ENCODE measurements at regions not wholly inside any gene's neighbourhood (a gene's known extent, or its start where the extent isn't known, plus 50 kb on each side); places are given as distances from the start of the nearest gene placed in this dataset.
"Not testable (repeated sequence)": the region's sequence is repeated elsewhere in the genome, so short reads cannot be mapped to it uniquely, and the experiment has no call there.

GRCh38 chr10:109588259-109588658, 335.1 kb downstream of the XPNPEP1 start:
- H3K9me3 Mint-ChIP-seq, result peaks cover 0 to 6% (median 0%) of the 10 kb centered on the region in 8 donors
- Histone ChIP-seq H3K9me3 (ENCODE audit: control insufficient read depth in 1 of 2, low read length in 2 of 2) (no peaks in the 10 kb centered on the region), H3K4me3 (ENCODE audit: low read length in 2 of 2) (no peak overlapping the region), H3K27ac (ENCODE audit: low read depth, low read length) (no peak overlapping the region), H3K27me3 (ENCODE audit: insufficient read depth, low read length) (no peaks in the 10 kb centered on the region), H3K36me3 (ENCODE audit: insufficient read depth, low read length) (no peaks in the 10 kb centered on the region), H3K4me1 (ENCODE audit: insufficient read depth, low read length) (no peaks in the 10 kb centered on the region)
- H3K27me3 Mint-ChIP-seq, result peaks cover 0 to 2% of the 10 kb centered on the region in 2 donors
- ChIA-PET POLR2A (ENCODE audit: partially characterized antibody) (no interaction called here), CTCF (ENCODE audit: partially characterized antibody) (no interaction called here)
- no peaks in the 10 kb centered on the region for H3K36me3 Mint-ChIP-seq
- no peaks in the 10 kb centered on the region for H3K4me1 Mint-ChIP-seq
- H3K4me3 Mint-ChIP-seq, result no peak overlapping the region
- H3K27ac Mint-ChIP-seq, result no peak overlapping the region
- intact Hi-C loops (cut with micrococcal nuclease), result no loop called here
- no peak for DNase-seq

- H3K4me1 Mint-ChIP-seq, result no peaks in the 10 kb centered on the region
- Histone ChIP-seq H3K27me3 (ENCODE audit: insufficient read depth, low read length) (no peaks in the 10 kb centered on the region), H3K36me3 (ENCODE audit: insufficient read depth, low read length) (no peaks in the 10 kb centered on the region), H3K4me1 (ENCODE audit: insufficient read depth, low read length) (no peaks in the 10 kb centered on the region), H3K4me3 (ENCODE audit: low read length in 2 of 2) (no peak overlapping the region), H3K9me3 (ENCODE audit: control insufficient read depth in 1 of 2, low read length in 2 of 2) (no peaks in the 10 kb centered on the region), H3K27ac (ENCODE audit: low read depth, low read length) (no peak overlapping the region)
- DNase-seq, result no peak
- CTCF ChIA-PET (ENCODE audit: partially characterized antibody), result no interaction called here
- H3K36me3 Mint-ChIP-seq, result no peaks in the 10 kb centered on the region
- POLR2A ChIA-PET (ENCODE audit: partially characterized antibody), result no interaction called here
- no peak overlapping the region for H3K4me3 Mint-ChIP-seq
- peaks cover 0 to 2% of the 10 kb centered on the region in 2 donors for H3K27me3 Mint-ChIP-seq
- intact Hi-C loops (cut with micrococcal nuclease), result no loop called here
- peaks cover 0 to 6% (median 0%) of the 10 kb centered on the region in 8 donors for H3K9me3 Mint-ChIP-seq
- H3K27ac Mint-ChIP-seq, result no peak overlapping the region
These were observed 335.9 kb downstream of the XPNPEP1 start for GRCh38 chr10:109587366-109587765.

GRCh38 chr10:109556399-109556798, 366.9 kb downstream of the XPNPEP1 start:
- no peaks in the 10 kb centered on the region for H3K4me1 ChIP-seq (ENCODE audit: insufficient read depth, low read length)
- intact Hi-C loops (cut with micrococcal nuclease), result no loop called here
- no peaks in the 10 kb centered on the region for H3K4me1 Mint-ChIP-seq
- no peaks in the 10 kb centered on the region for H3K27me3 Mint-ChIP-seq
- H3K4me3 Mint-ChIP-seq, result no peak overlapping the region
- ChIA-PET POLR2A (ENCODE audit: partially characterized antibody) (no interaction called here), CTCF (ENCODE audit: partially characterized antibody) (no interaction called here)
- H3K9me3 ChIP-seq (ENCODE audit: control insufficient read depth in 1 of 2, low read length in 2 of 2), result no peaks in the 10 kb centered on the region
- H3K27ac Mint-ChIP-seq, result no peak overlapping the region
- no peaks in the 10 kb centered on the region for H3K36me3 ChIP-seq (ENCODE audit: insufficient read depth, low read length)
- H3K27me3 ChIP-seq (ENCODE audit: insufficient read depth, low read length), result no peaks in the 10 kb centered on the region
- DNase-seq, result no peak
- no peak overlapping the region for H3K27ac ChIP-seq (ENCODE audit: low read depth, low read length)
- no peaks in the 10 kb centered on the region for H3K36me3 Mint-ChIP-seq
- peaks cover 0 to 11% (median 3%) of the 10 kb centered on the region in 8 donors for H3K9me3 Mint-ChIP-seq
- no peak overlapping the region for H3K4me3 ChIP-seq (ENCODE audit: low read length in 2 of 2)

- H3K36me3 ChIP-seq (ENCODE audit: insufficient read depth, low read length); H3K27me3 ChIP-seq (ENCODE audit: insufficient read depth, low read length); H3K27ac Mint-ChIP-seq; intact Hi-C loops (cut with micrococcal nuclease); H3K4me3 ChIP-seq (ENCODE audit: low read length in 2 of 2); DNase-seq; H3K27ac ChIP-seq (ENCODE audit: low read depth, low read length); H3K36me3 Mint-ChIP-seq; POLR2A ChIA-PET (ENCODE audit: partially characterized antibody); H3K4me3 Mint-ChIP-seq; H3K4me1 ChIP-seq (ENCODE audit: insufficient read depth, low read length); CTCF ChIA-PET (ENCODE audit: partially characterized antibody); H3K27me3 Mint-ChIP-seq; H3K9me3 ChIP-seq (ENCODE audit: control insufficient read depth in 1 of 2, low read length in 2 of 2); H3K4me1 Mint-ChIP-seq: not testable (repeated sequence)
- H3K9me3 Mint-ChIP-seq, result peaks cover 1 to 15% (median 4%) of the 10 kb centered on the region in 8 donors
These were observed 381.2 kb downstream of the XPNPEP1 start for GRCh38 chr10:109542050-109542603.

- Histone ChIP-seq H3K27ac (ENCODE audit: low read depth, low read length) (no peak overlapping the region), H3K27me3 (ENCODE audit: insufficient read depth, low read length) (no peaks in the 10 kb centered on the region), H3K4me1 (ENCODE audit: insufficient read depth, low read length) (no peaks in the 10 kb centered on the region), H3K9me3 (ENCODE audit: control insufficient read depth in 1 of 2, low read length in 2 of 2) (peaks cover 0 to 2% of the 10 kb centered on the region in 2 donors), H3K36me3 (ENCODE audit: insufficient read depth, low read length) (no peaks in the 10 kb centered on the region), H3K4me3 (ENCODE audit: low read length in 2 of 2) (no peak overlapping the region)
- Mint-ChIP-seq H3K27me3 (no peaks in the 10 kb centered on the region), H3K27ac (no peak overlapping the region), H3K4me3 (no peak overlapping the region), H3K4me1 (no peaks in the 10 kb centered on the region), H3K36me3 (no peaks in the 10 kb centered on the region), H3K9me3 (peaks cover 0 to 44% (median 13%) of the 10 kb centered on the region in 8 donors)
- no peak for DNase-seq
- CTCF ChIA-PET (ENCODE audit: partially characterized antibody), result no interaction called here
- POLR2A ChIA-PET (ENCODE audit: partially characterized antibody), result no interaction called here
- intact Hi-C loops (cut with micrococcal nuclease), result no loop called here
These were observed 389.1 kb downstream of the XPNPEP1 start for GRCh38 chr10:109534193-109534592.

GRCh38 chr10:109529258-109529657, 394.1 kb downstream of the XPNPEP1 start:
- DNase-seq, result no peak
- ChIA-PET POLR2A (ENCODE audit: partially characterized antibody) (no interaction called here), CTCF (ENCODE audit: partially characterized antibody) (no interaction called here)
- no peak overlapping the region for H3K4me3 ChIP-seq (ENCODE audit: low read length in 2 of 2)
- no peak overlapping the region for H3K27ac Mint-ChIP-seq
- H3K4me3 Mint-ChIP-seq, result no peak overlapping the region
- no peaks in the 10 kb centered on the region for H3K36me3 Mint-ChIP-seq
- H3K9me3 Mint-ChIP-seq, result peaks cover 3 to 49% (median 29%) of the 10 kb centered on the region in 8 donors
- H3K27ac ChIP-seq (ENCODE audit: low read depth, low read length), result no peak overlapping the region
- intact Hi-C loops (cut with micrococcal nuclease), result no loop called here
- no peaks in the 10 kb centered on the region for H3K4me1 Mint-ChIP-seq
- H3K27me3 Mint-ChIP-seq, result no peaks in the 10 kb centered on the region
- no peaks in the 10 kb centered on the region for H3K36me3 ChIP-seq (ENCODE audit: insufficient read depth, low read length)
- H3K9me3 ChIP-seq (ENCODE audit: control insufficient read depth in 1 of 2, low read length in 2 of 2), result peaks cover 0 to 14% of the 10 kb centered on the region in 2 donors
- no peaks in the 10 kb centered on the region for H3K27me3 ChIP-seq (ENCODE audit: insufficient read depth, low read length)
- no peaks in the 10 kb centered on the region for H3K4me1 ChIP-seq (ENCODE audit: insufficient read depth, low read length)

- Mint-ChIP-seq H3K27me3 (no peaks in the 10 kb centered on the region), H3K9me3 (peaks cover 0 to 6% (median 0%) of the 10 kb centered on the region in 8 donors)
- intact Hi-C loops (cut with micrococcal nuclease), result no loop called here
These were observed 405.6 kb downstream of the XPNPEP1 start for GRCh38 chr10:109517748-109518147.

GRCh38 chr10:109504401-109504800, 418.9 kb downstream of the XPNPEP1 start:
- Histone ChIP-seq H3K27me3 (ENCODE audit: insufficient read depth, low read length) (no peaks in the 10 kb centered on the region), H3K36me3 (ENCODE audit: insufficient read depth, low read length) (no peaks in the 10 kb centered on the region), H3K4me3 (ENCODE audit: low read length in 2 of 2) (no peak overlapping the region), H3K4me1 (ENCODE audit: insufficient read depth, low read length) (no peaks in the 10 kb centered on the region), H3K27ac (ENCODE audit: low read depth, low read length) (no peak overlapping the region), H3K9me3 (ENCODE audit: control insufficient read depth in 1 of 2, low read length in 2 of 2) (no peaks in the 10 kb centered on the region)
- H3K4me1 Mint-ChIP-seq, result no peaks in the 10 kb centered on the region
- H3K27ac Mint-ChIP-seq, result no peak overlapping the region
- POLR2A ChIA-PET (ENCODE audit: partially characterized antibody), result no interaction called here
- H3K36me3 Mint-ChIP-seq, result no peaks in the 10 kb centered on the region
- H3K4me3 Mint-ChIP-seq, result no peak overlapping the region
- peaks cover 2 to 11% (median 3%) of the 10 kb centered on the region in 8 donors for H3K9me3 Mint-ChIP-seq
- CTCF ChIA-PET (ENCODE audit: partially characterized antibody), result no interaction called here
- DNase-seq, result no peak
- intact Hi-C loops (cut with micrococcal nuclease), result no loop called here
- H3K27me3 Mint-ChIP-seq, result no peaks in the 10 kb centered on the region

More at GRCh38 chr10:109517748-109518147, 405.6 kb downstream of the XPNPEP1 start:
- Mint-ChIP-seq H3K4me1 (no peaks in the 10 kb centered on the region), H3K4me3 (no peak overlapping the region), H3K36me3 (no peaks in the 10 kb centered on the region), H3K27ac (no peak overlapping the region)
- H3K36me3 ChIP-seq (ENCODE audit: insufficient read depth, low read length), result no peaks in the 10 kb centered on the region
- H3K27me3 ChIP-seq (ENCODE audit: insufficient read depth, low read length), result no peaks in the 10 kb centered on the region
- no peaks in the 10 kb centered on the region for H3K4me1 ChIP-seq (ENCODE audit: insufficient read depth, low read length)
- H3K4me3 ChIP-seq (ENCODE audit: low read length in 2 of 2), result no peak overlapping the region
- H3K9me3 ChIP-seq (ENCODE audit: control insufficient read depth in 1 of 2, low read length in 2 of 2), result no peaks in the 10 kb centered on the region
- H3K27ac ChIP-seq (ENCODE audit: low read depth, low read length), result no peak overlapping the region
- DNase-seq, result no peak
- CTCF ChIA-PET (ENCODE audit: partially characterized antibody), result no interaction called here
- POLR2A ChIA-PET (ENCODE audit: partially characterized antibody), result no interaction called here
